NT2/D1 (cell line): ENCODE measurements at regions not wholly inside any gene's neighbourhood (a gene's known extent, or its start where the extent isn't known, plus 50 kb on each side); places are given as distances from the start of the nearest gene placed in this dataset.

ENCODE experiments used
- SUZ12 ChIP-seq: IDR thresholded peaks from 2 replicates; pipeline ENCODE4 v1.6.1; 2011; ENCODE audit not compliant: insufficient read length, insufficient read depth; ENCODE audit errors: extremely low read depth
- YY1 ChIP-seq: IDR thresholded peaks from 2 replicates; pipeline ENCODE4 v1.6.1; 2011; ENCODE audit not compliant: insufficient read length, insufficient read depth
- ZNF274 ChIP-seq: IDR thresholded peaks from 2 replicates; pipeline ENCODE4 v1.6.1; 2011; ENCODE audit warnings: mild to moderate bottlenecking, low read depth, low read length

GRCh38 chr12:107231303-107231702 is 138.0 kb upstream of the CRY1 start:
- TF ChIP-seq ZNF274 (no peak), YY1 (no peak), SUZ12 (no peak)
